ENCODE measurements at regions not wholly inside any gene's neighbourhood (a gene's known extent, or its start where the extent isn't known, plus 50 kb on each side); places are given as distances from the start of the nearest gene placed in this dataset.
A peak's percentile ranks its signal among the peaks of the same experiment; 100 is the strongest.

- DNase-seq (ENCODE audit: low spot score) = no peak
- H3K9me3 ChIP-seq = peaks cover 0 to 6% of the 10 kb centered on the region in 2 donors
- peaks cover 0 to 9% of the 10 kb centered on the region in 2 donors for H3K4me1 ChIP-seq
- H3K27me3 ChIP-seq = no peaks in the 10 kb centered on the region
- H3K27ac ChIP-seq = peak overlapping the region; percentile 82 to 95
- TF ChIP-seq CTCF (IDR thresholded peaks at IDR 0.05) = no peak
- no peaks in the 10 kb centered on the region for H3K36me3 ChIP-seq
- peak overlapping the region; percentile 56 to 57 for H3K4me3 ChIP-seq
These were observed 136.7 kb downstream of the HFE start for GRCh38 chr6:26223650-26224546.

- H3K27me3 ChIP-seq = no peaks in the 10 kb centered on the region
- no peak for DNase-seq (ENCODE audit: low spot score)
- peak overlapping the region; percentile 82 to 95 for H3K27ac ChIP-seq
- H3K36me3 ChIP-seq = no peaks in the 10 kb centered on the region
- no peak for TF ChIP-seq CTCF (IDR thresholded peaks at IDR 0.05)
- H3K4me3 ChIP-seq = peak overlapping the region; percentile 56 to 57
- peaks cover 0 to 6% of the 10 kb centered on the region in 2 donors for H3K9me3 ChIP-seq
- H3K4me1 ChIP-seq = peaks cover 0 to 9% of the 10 kb centered on the region in 2 donors
These were observed 137.3 kb downstream of the HFE start for GRCh38 chr6:26224547-26224912.

GRCh38 chr6:26224940-26225847 is 138.0 kb downstream of the HFE start:
- no peaks in the 10 kb centered on the region for H3K27me3 ChIP-seq
- H3K36me3 ChIP-seq = no peaks in the 10 kb centered on the region
- H3K4me1 ChIP-seq = peaks cover 0 to 9% of the 10 kb centered on the region in 2 donors
- H3K9me3 ChIP-seq = peaks cover 0 to 6% of the 10 kb centered on the region in 2 donors
- H3K4me3 ChIP-seq = peak overlapping the region; percentile 56 to 57
- peak overlapping the region; percentile 82 to 95 for H3K27ac ChIP-seq
- no peak for DNase-seq (ENCODE audit: low spot score)
- peak in 1 of 2 donors; percentile 15 for TF ChIP-seq CTCF (IDR thresholded peaks at IDR 0.05)

- Histone ChIP-seq H3K9me3 (peaks cover 0 to 6% of the 10 kb centered on the region in 2 donors), H3K27me3 (no peaks in the 10 kb centered on the region), H3K4me3 (peak overlapping the region in 1 of 2 donors; percentile 57), H3K4me1 (peaks cover 0 to 9% of the 10 kb centered on the region in 2 donors), H3K27ac (peak overlapping the region; percentile 82 to 95), H3K36me3 (no peaks in the 10 kb centered on the region)
- DNase-seq (ENCODE audit: low spot score) = no peak
- no peak for TF ChIP-seq CTCF (IDR thresholded peaks at IDR 0.05)
These were observed 138.8 kb downstream of the HFE start for GRCh38 chr6:26225848-26226578.

GRCh38 chr6:26226579-26226967 is 138.4 kb upstream of the BTN3A2 start:
- Histone ChIP-seq H3K4me1 (peaks cover 0 to 9% of the 10 kb centered on the region in 2 donors), H3K4me3 (no peak overlapping the region), H3K36me3 (no peaks in the 10 kb centered on the region), H3K27ac (no peak overlapping the region), H3K27me3 (no peaks in the 10 kb centered on the region), H3K9me3 (peaks cover 0 to 6% of the 10 kb centered on the region in 2 donors)
- TF ChIP-seq CTCF (IDR thresholded peaks at IDR 0.05) = no peak
- DNase-seq (ENCODE audit: low spot score) = no peak

Measured in right atrium auricular region (tissue), 2 donors.